CD4-positive, alpha-beta T cell treated with Interferon gamma for 1 hour (primary cell): ENCODE measurements at regions not wholly inside any gene's neighbourhood (a gene's known extent, or its start where the extent isn't known, plus 50 kb on each side); places are given as distances from the start of the nearest gene placed in this dataset.

Experiments used
- DNase-seq: peaks from one replicate; pipeline ENCODE4 v3.0.0-alpha.2; 2020

DNA sequence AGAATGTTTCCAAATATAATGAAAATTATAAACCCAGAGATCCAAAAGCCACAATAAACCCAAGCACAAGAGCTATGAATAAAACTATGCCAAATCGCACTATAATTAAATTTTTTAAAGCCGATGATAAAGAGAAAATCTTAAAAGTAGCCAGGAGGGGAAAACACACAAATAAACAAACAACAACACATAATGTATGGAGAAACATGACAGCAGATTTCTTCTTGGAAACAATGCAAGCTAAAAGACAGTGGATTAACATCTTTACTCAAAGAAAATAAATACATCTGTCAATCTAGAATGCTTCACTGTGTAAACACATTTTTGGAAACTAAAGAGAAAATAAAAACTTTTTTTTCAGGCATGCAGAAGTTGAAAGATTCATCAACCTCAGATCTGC, 53.0 kb upstream of the SMOX start:
- DNase-seq: no peak

DNA sequence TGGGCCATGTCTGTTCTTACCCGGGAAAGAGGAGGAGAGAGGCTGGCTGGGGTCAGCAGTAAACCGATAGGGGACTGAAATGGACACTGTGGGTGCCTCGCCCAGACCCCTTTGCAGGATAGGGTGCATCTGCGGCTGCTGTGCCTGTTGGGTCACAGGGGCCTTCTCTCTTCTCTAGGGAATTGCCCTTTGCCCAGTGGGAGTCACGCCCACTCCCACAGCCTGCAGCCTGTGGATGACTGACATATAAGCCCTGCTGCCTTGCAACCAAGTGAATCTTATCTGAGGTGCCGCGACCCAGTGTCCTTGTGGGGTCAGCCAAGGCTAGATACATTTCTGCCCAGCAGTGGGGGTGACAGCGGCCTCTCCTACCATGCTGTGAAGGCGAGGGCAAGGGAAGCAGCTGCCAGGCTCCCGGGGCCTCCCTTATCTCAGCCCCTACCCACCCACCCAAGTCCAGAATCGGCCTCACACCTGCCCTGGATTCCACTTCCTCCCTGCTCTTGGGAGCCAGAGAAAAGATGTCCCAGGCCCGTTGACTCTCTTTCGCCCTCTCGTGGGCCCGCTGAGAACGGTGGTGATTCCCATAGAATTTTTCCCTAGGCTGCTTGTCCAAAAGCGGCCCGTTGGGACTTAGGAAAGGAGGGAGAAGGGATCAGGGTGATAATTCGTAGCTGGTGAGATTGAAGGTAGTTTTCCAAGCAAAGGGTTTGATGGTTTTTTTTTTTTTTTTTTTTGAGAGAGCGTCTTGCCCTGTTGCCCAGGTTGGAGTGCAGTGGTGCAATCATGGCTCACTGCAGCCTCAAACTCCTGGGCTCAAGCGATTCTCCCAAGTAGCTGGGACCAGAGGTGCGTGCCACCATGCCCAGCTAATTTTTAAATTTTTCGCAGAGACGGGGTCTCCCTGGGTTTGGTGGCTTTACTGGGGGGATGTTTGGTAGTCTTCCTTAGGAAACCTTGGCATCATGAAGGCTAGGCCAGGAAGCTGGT, 56.8 kb upstream of the SMOX start:
- DNase-seq: peak; percentile 28

DNA sequence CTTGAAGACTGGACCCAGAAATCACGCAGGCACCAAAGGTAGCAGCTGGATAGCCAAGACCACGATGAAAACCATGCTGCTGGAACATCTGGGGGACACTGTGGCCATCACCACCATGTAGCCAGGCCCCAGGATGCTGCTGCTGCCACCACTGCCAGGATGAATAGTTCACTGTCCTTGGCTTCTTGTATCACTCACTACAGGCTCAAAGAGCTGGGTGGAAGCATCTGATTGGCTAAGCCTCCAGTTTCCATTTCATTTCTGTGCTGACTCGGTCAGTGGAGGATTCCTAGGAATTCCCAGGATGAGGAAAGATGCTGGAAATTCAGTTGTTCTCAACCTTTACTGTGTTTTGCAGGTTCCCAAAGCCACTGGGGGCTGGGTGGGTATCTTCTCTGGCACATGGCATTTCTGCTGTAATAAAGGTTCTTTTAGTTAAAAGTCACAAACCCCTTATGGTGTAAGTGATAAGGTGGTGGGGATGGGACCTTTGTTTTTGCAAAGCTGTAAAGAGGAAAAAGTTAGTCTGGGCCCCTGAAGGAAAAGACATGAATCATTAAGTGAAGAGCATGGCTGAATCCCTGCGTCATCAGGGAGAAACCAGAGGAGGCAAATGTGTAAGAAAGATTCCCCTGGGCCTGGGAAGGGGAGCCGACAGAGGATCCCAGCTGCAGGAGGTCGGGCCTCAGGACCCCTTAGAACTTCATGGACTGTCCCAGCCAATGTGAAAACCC, 57.7 kb upstream of the SMOX start:
- DNase-seq: no peak

DNA sequence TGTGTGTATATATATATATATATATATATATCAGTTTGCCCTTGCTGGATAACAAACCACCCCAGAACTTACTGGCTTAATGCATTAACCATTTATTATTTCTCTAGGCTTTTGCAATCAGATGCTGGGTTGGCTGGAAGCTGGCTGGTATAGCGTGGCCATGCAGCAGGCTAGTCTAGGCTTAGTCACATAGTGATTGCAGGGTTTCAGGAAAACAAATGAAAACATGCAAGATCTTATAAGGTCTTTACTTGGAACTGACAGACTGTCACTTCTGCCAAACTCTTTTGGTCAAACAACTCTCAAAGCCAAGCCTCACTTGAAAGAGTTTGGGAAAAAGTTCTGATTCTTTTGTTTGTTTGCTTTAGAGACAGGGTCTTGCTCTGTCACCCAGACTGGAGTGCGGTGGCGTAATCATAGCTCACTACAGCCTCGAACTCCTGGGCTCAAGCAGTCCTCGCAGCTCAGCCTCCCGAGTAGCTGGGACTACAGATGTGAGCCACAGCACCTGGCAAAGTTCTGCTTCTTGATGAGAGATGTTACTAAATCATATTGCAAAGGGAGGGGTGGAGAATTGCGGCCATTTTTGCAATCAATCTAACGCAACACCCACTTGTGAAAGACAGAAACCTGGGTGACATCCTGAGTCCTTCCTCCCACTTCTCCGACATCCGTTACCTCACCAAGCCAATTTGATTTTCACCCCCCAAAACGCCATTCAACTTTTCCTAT, 58.7 kb upstream of the SMOX start:
- DNase-seq: peak; percentile 20

DNA sequence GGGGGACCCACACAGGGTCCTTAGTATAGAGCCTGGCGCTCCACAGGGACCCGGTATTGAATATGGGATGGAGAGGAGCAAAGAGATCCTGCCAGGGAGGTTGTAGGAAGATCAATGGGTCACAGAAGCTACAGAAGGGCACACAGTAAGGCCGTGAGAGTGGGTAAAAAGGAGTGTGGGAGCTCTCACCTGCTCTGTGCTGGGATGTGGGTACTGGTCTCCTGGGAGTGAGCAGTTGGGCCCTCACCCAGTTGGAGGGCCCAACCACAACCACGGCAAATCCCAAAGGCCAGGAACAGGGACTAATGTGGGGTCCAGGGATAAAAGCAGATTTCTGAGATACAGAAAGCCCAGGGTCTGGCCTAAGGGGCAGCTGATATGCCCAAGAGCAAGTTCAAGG, 59.9 kb upstream of the SMOX start:
- DNase-seq: no peak

DNA sequence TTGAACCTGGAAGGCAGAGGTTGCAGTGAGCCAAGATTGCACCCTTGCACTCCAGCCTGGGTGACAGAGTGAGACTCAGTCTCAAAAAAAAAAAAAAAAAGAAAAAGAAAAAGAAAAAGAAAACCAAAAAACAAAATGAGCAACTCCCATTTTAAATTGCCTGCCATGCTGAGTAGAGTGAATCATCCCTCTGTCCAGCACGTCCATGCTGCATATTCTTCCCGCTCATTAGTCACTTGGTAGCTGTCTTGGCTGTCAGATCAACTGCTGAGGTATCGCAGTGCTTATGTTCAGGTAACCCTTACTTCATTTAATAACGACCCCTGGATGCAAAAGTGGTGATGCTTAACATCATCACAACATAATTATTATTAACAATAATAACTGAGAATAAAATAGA, 60.7 kb upstream of the SMOX start:
- DNase-seq: no peak

DNA sequence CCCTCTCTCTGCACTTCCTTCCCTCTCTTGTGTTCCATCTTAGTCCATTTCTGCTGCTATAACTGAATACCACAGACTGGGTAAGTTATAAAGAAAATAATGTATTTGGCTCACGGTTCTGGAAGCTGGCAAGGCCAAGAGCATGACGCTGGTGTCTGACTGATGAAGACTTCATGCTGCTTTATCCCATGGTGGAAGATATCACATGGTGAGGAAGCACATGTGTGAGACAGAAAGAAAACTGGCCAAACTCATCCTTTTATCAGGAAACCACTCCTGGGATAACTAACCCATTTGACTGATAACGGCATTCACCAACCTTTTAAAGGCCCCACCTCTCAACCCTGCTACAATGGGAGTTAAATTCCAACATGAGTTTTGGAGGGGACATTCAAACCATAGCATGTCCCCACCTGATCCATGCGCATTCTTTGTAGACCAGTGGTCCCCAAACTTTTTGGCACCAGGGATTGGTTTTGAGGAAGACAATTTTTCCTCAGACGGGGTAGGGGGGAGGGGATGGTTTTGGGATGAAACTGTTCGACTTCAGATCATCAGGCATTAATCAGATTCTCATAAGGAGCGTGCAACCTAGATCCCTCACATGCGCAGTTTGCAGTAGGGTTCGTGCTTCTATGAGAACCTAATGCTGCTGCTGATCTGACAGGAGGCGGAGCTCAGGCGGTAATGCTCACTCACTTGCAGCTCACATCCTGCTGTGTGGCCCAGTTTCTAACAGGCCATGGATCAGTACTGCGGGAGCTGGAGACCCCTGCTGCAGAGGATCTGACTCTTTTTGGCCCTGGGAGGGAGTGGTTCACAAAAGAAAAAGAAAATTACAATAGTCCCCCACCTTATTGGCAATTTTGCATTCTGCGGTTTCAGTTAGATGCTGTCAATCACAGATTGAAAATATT, 61.6 kb upstream of the SMOX start:
- no peak for DNase-seq

DNA sequence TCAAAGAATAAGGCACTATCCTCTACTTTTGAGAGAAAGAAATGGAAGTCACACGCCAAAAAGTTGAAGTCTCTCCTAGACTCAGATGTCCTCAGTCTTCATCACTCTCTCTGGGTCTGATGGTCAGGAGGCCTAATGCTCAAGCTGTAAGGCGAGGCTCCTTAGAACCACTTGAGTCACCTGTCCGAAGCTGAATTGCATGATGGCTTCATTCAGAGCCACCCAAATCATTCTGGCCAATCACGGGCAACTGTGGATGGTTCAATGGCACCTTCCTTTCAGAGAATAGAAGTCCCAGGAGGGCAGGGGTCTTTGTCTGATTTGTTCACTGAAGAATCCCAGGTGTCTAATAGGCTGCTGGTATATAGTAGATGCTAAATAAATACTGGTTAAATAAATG, 63.9 kb upstream of the SMOX start:
- DNase-seq: no peak

DNA sequence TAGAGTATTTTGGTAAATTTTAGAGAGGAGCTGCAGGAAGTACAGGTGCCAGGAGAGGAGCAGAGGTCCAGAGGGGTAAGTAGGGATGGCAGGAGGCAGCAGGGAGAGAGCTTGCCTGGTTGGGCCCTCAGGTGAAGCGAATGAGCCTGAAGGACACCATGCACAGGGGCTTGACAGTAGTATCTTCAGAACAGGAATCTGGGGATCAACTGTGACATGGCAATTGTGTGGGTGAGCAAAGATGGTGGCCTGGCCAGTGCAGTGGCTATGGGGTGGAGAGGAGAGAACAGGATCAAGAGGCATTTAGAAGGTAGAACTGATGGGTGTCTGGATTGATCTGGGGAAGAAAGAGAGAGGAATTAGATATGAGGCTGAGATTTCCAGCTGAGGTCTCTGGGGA, 64.5 kb upstream of the SMOX start:
- DNase-seq: no peak

DNA sequence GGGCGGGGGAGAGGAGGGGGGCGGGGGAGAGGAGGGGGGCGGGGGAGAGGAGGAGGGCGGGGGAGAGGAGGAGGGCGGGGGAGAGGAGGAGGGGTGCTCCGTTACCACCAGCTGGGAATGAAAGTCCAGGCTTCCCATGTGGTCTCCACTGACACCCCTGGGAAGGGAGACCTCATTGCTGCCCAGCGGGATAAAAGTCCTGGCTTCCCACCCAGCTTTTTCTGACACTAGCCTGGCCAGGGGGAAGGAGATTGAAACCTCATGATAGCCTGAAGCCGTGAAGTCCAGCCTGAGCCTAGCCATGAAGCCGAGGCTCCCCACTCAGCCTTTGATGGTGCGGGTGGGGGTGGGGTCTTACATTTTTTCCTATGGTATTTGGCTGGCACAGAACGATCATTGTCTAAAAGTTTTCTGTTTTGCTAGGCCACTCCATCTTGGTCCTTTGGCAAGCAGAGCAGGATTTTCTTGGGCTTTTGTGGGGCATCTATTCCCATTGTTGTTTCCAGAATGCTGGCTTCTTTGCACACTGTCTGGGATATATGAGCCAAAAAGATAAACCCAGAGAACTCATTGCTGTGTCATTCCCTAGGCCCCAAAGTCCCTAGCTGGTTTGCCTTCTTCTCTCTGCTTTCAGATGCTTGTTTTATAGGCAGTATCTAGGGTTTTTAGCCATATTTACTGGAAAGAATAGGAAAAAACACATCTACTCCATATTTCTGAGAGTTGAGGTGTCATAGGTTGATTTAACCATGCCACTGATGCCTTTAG, 65.3 kb upstream of the SMOX start:
- no peak for DNase-seq

DNA sequence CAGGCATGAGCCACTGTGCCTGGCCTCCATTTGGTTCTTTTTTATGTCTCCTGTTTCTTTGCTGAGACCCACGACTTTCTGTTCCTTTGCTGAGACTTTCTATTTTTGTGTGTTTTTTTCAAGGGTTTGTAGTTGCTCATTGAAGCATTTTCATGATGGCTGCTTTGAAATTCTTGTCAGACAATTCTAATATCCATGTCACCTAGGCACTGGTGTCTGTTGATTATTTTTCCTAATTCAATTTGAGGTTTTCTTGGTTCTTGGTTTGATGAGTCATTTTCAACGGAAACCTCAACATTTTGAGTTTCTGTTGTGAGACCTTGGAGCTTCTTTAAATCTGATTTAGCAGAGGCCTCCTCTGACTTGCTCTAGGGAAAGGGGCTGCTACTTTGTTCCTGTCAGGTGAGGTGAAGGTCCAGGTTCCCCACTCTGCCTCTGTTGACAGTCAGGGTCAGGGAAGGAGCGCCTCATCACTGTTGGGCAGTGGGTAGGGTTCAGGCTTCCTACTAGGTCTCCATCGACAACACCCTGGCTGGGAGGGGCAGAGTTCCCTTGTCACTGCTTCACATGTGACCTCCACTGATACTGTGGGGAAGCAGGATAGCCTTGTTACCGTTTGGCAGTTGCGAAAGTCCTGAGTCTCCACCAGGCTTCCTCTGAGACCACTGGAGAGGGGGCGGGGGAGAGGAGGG, 66.1 kb upstream of the SMOX start:
- peak; percentile 67 for DNase-seq

DNA sequence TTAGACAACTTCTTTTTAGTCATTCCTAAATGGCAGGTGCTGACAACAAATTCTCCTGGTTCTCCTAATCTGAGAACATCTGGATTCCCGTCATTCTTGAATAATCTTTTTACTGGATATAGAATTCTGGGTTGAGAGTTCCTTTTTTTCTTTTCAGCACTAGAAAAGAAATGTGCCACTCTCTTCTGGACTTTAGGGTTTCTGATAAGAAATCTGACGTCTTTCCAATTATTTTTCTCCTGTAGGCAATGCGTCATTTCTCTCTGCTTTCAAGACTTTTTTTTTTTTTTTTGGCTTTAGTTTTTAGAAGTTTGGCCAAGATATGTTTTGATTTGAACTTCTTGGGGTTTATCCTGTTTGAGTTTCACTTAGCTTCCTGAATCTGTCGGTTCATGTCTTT, 66.1 kb upstream of the RNF24 start:
- DNase-seq: no peak

DNA sequence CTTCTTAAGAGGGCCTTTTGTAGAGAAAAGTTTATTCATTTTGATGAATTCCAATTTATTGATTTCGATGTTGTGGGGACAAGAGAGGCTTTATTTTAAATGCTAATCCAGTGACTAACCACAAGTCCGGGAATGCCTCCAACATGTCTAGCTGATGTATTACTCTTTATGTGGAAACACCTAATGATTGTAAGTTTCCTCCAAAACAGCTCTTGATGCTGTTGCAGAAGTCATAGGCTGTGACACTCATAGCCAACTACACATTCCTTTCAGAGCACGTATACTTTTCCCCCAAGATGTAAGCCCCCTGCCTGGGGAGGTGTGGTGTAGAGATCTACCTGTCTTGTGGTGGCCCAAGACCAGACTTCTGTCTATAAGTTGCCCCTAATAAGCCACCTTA, 61.3 kb upstream of the RNF24 start:
- DNase-seq: no peak

DNA sequence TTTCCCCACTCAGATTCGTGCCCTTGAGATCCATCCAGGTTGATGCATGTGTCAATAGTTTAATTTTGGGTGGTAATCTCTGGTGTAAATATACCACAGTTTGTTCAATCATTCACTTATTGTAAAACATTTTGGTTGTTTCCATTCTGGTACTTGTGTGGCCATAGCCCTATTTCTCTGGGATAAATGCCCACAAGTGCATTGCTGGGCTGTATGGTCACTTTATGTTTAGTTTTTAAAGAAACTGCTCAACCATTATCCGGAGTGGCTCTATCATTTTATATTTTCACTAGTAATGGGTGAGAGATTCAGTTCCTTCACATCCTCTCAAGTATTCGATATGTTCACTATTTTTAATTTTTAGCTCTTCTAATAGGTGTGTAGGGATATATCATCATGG, 60.7 kb upstream of the RNF24 start:
- DNase-seq: no peak

DNA sequence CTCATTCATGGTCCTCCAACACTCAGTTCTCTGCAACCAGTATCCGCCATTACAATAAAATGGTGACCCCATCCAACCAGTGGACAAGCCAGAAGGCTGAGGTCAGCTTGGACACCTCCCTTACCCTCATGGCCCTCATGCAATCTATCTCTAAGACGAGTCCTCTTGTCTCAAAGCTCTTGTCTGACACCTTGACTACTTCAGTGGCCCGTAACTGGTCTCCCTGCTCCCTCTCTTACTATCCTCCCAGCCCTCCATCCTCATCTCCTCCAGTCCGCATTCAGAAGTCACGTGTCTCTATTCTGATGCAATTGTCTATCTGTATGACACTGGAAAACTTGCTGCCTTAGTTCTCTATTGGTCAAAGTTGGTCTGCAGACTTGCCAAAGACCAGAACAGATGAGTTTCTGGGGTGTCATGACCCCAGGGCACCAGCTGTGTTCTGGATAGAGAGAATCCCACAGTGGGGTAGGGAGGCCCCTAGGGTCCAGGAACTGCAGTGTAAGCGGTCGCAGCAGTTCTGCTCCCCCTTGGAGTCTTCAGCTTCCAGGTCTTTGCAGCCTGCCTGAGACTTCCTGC, 59.6 kb upstream of the RNF24 start:
- no peak for DNase-seq

DNA sequence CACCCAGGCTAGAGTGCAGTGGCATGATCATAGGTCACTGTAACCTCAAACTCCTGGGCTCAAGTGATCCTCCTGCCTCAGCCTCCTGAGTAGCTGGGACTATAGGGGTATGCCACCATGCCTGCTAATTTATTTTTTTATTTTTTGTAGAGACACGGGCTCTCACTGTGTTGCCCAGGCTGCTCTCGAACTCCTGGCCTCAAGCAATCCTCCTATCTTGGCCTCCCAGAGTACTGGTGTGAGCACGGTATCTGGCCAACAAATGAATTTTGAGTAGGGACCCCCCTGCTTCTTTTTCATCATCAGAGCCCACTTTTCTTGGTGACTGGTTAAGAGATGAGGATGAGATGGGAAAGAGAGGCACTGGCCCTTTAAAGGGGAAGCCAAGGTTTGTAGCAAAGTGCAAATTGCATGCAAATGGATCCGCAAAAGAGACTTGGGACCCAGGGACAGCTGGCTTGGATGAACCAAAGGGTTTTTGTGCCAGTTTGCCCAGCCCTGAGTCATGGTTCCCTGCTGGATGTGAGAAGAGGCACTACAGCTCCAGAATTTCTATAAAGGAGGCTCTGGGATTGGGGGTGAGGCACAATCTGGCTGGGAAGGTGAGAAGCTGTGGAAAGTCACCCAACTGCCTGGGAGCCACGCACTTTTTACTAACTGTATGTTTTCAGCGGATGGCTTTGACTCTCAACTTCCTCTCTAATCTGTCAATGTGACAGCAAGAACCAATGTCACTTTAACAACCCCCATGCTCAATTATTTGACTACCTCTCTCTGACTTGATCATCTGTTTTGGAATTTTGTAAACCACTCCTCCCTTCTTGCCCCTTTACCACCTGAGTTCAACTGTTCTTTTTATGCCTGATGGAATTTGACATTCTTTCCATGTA, 58.7 kb upstream of the RNF24 start:
- DNase-seq: no peak

DNA sequence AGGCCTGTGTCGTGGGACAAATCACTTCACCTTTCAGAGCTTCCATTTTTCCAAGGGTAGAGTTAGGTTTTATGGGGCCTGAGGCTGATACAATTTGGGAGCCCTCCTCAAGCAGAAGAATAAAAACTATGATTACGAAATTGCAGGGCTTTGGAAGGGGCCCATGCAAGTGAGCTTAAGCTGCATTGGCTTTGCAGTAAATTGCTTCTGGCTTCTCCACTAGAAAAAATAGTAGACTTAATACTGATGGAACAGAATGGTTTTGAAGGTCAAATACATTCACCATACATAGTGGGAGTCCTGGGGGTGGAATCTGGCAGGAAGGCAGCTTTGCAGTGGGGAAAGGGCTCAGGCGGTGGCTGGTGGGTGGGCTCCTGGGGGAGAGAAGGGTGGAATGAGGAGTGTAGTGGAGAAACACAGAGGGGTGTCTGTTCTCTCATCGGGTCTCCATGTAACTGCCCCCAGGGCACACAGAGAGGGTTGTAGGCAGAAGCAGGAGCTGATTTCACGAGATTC, 55.9 kb upstream of the RNF24 start:
- DNase-seq: no peak

DNA sequence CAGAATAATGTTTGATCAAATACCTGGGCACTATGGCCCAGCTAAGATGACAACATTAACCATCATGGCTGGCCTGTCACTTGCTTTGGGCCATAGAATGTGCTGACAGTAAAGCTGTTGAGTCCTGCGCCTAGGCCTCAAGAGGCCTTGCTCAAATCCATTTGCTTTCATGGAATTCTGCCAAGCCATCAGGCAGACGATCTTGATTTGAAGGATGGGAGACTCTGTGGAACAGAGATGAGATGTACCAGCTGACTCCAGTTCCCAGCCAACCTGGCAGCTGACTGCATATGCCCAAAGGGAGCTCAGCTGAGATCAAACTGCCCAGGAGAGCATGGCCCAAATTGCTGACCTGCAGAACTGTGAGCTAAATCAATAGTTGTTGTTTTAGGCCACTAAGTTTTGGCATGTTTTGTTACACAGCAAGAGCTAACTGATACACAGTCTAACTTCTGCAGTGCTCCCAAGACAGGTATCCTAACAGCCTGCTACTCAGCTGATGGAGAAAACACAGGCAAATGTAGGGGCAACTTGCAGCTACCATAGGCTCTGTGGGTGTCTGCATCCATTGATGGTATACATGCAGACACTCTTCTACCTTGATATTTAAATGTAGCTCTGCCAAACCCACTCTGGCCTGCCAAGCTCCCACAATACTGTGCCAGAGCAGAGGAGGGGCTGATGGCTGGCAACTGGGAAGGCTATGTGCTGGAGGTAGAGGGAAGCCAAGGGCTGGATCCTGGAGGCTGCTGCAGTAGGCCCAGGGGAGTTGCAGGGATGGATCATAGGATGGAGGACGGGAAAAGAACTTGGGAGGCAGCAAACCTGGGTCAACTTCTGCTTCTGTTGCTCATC, 55.2 kb upstream of the RNF24 start:
- DNase-seq: no peak
